SK-N-MC (cell line): ENCODE measurements at regions not wholly inside any gene's neighbourhood (a gene's known extent, or its start where the extent isn't known, plus 50 kb on each side); places are given as distances from the start of the nearest gene placed in this dataset.

ENCODE experiments used
- EZH2 ChIP-seq: fragments of 200-600 bp; sonication (generic); IDR thresholded peaks from one replicate; pipeline ENCODE4 v1.6.1; 2017; ENCODE audit warnings: antibody characterized with exemption
- POLR2AphosphoS5 ChIP-seq: IDR thresholded peaks from 2 replicates; pipeline ENCODE4 v1.6.1; 2012; ENCODE audit warnings: mild to moderate bottlenecking, low read depth, low read length, borderline replicate concordance

GRCh38 chr6:119423996-119424395, 74.4 kb upstream of the MAN1A1 start:
- TF ChIP-seq POLR2AphosphoS5 (no peak), EZH2 (no peak)
